ENCODE measurements at regions not wholly inside any gene's neighbourhood (a gene's known extent, or its start where the extent isn't known, plus 50 kb on each side); places are given as distances from the start of the nearest gene placed in this dataset.

DNA sequence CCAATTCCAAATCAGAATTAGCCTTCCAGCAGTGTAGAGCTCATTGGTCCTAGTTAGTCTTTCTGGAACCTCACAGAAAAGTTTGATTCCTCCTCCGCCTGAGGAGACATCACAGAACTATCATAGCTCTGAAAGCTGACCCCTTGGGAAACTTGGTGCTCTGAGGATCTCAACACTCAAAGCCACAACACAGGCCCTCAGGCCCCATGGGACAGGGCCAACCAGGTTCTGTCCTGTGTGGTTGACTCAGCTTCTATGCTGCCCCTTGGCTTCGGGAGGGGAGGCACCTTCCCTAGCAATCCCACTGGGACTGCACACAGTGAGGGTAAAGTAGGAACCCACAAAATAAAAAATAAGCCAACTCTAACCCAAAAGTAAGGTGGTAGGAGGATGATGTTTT is 237.5 kb upstream of the ECI2 start:
- TF ChIP-seq, protein P1, sequence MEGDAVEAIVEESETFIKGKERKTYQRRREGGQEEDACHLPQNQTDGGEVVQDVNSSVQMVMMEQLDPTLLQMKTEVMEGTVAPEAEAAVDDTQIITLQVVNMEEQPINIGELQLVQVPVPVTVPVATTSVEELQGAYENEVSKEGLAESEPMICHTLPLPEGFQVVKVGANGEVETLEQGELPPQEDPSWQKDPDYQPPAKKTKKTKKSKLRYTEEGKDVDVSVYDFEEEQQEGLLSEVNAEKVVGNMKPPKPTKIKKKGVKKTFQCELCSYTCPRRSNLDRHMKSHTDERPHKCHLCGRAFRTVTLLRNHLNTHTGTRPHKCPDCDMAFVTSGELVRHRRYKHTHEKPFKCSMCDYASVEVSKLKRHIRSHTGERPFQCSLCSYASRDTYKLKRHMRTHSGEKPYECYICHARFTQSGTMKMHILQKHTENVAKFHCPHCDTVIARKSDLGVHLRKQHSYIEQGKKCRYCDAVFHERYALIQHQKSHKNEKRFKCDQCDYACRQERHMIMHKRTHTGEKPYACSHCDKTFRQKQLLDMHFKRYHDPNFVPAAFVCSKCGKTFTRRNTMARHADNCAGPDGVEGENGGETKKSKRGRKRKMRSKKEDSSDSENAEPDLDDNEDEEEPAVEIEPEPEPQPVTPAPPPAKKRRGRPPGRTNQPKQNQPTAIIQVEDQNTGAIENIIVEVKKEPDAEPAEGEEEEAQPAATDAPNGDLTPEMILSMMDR (IDR thresholded peaks at IDR 0.05; ENCODE audit: insufficient read depth, low read length, severe bottlenecking), result no peak
- no peak for FAIRE-seq
- DNase-seq (ENCODE audit: low read depth), result no peak
- Histone ChIP-seq H3K27me3 (ENCODE audit: control insufficient read depth, insufficient read depth, low read length) (no peaks in the 10 kb centered on the region), H3K36me3 (ENCODE audit: control insufficient read depth, insufficient read depth, low read length) (no peaks in the 10 kb centered on the region), H3K4me3 (ENCODE audit: low read depth, low read length) (no peak overlapping the region)

DNA sequence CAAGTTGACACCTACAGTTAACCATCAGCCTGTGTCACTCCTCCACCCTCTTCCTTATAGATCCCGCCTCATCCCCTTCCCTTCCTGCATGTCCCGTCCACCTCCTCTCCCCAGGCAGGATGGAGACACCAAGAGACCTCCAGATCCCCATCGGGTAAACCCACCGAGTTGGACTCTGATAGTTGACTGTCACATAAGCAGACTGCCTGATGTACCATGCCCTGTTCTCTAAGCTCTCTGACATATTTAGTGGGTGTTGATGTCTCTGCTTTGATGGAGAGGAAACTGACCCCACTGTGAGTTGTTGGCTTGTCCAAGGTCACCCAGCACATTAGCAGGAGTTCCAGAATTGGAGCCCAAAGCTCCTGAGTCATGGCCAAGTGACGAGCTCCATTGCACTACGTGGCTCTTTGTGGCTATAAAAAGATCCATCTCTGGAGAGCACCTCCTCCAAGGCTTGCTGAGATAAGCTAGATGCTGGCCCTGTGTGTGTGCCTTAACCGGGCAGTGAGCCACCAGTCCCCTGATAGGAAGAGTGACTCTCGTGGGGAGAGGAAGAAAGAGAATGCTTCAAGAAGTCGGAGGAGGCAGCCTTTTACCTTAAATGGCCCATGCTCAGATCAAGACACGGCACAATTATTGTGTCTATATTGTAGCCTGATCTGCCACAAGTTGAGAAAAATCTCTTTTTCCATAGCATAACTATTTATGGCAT is 236.0 kb upstream of the ECI2 start:
- FAIRE-seq, result peak; percentile 72
- TF ChIP-seq, protein P1 (IDR thresholded peaks at IDR 0.05; ENCODE audit: insufficient read depth, low read length, severe bottlenecking), result no peak
- no peak overlapping the region for H3K4me3 ChIP-seq (ENCODE audit: low read depth, low read length)

DNA sequence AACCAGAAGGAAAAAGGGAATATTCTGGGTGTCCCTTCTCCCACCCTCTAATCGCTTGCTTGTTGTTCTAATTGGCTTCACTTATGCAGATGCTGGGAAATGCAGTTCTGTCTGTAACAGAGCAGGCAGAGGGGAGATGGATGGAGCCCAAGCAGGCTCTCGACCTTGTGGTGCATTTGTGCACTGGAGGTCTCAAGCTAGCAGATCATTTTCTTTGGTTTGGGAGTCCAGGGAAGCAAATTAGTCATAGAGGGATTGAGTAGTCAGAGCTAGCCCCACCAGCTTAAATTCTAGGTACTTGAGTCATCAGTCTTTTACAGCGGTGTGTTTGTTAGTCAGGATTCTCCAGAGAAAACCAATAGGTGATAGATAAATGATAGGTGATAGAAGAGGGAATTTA is 234.7 kb upstream of the ECI2 start:
- FAIRE-seq, result no peak
- Histone ChIP-seq H3K4me3 (ENCODE audit: low read depth, low read length) (no peak overlapping the region), H3K27me3 (ENCODE audit: control insufficient read depth, insufficient read depth, low read length) (no peaks in the 10 kb centered on the region), H3K36me3 (ENCODE audit: control insufficient read depth, insufficient read depth, low read length) (no peaks in the 10 kb centered on the region)
- TF ChIP-seq, protein P1 (IDR thresholded peaks at IDR 0.05; ENCODE audit: insufficient read depth, low read length, severe bottlenecking), result no peak
- peak; percentile 92 for DNase-seq (ENCODE audit: low read depth)

More for the DNA sequence above, 236.0 kb upstream of the ECI2 start:
- no peak for DNase-seq (ENCODE audit: low read depth)
- Histone ChIP-seq H3K36me3 (ENCODE audit: control insufficient read depth, insufficient read depth, low read length) (no peaks in the 10 kb centered on the region), H3K27me3 (ENCODE audit: control insufficient read depth, insufficient read depth, low read length) (no peaks in the 10 kb centered on the region)

DNA sequence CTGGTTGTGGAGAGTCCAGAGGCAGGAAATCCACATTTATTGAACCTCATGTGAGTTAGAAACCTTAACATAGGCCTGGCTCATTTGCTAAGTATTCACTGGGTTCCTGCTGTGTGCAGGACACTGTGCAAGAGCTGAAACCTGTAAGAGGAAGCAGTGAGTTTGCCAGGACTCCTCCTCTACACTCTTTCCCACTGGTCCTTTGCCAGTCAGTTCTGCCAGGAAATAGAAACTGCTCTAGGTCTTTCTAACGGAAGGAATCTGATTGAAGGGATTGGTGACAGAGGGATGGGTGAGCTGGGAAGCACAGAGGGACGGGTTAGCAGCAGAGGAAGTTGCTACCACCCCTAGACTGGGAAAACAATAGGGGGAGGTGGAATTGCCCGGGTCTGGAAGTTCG is 234.2 kb upstream of the ECI2 start:
- DNase-seq (ENCODE audit: low read depth), result no peak
- H3K36me3 ChIP-seq (ENCODE audit: control insufficient read depth, insufficient read depth, low read length), result no peaks in the 10 kb centered on the region
- TF ChIP-seq, protein P1 (IDR thresholded peaks at IDR 0.05; ENCODE audit: insufficient read depth, low read length, severe bottlenecking), result no peak
- no peak overlapping the region for H3K4me3 ChIP-seq (ENCODE audit: low read depth, low read length)
- no peak for FAIRE-seq
- H3K27me3 ChIP-seq (ENCODE audit: control insufficient read depth, insufficient read depth, low read length), result no peaks in the 10 kb centered on the region

DNA sequence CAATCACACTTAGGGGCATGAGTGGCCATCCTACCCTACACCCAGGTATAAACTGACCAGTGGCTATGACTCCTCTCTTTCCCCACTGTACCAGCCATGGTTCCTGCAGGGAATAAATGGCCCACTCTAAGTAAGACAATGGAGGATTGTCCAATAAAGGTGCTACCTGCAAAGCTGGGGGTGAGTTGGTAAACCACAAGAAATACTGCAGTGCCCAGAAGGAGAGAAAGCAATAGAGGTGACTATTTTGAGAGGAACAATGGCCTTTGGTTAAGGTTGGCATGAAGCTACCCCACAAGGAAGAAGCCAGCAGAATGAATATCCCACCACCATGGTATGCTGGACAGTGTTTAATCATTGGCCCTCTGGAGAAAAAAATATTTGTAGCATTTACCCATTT is 233.3 kb upstream of the ECI2 start:
- TF ChIP-seq, protein P1 (IDR thresholded peaks at IDR 0.05; ENCODE audit: insufficient read depth, low read length, severe bottlenecking), result no peak
- no peak for DNase-seq (ENCODE audit: low read depth)
- Histone ChIP-seq H3K36me3 (ENCODE audit: control insufficient read depth, insufficient read depth, low read length) (no peaks in the 10 kb centered on the region), H3K4me3 (ENCODE audit: low read depth, low read length) (no peak overlapping the region), H3K27me3 (ENCODE audit: control insufficient read depth, insufficient read depth, low read length) (no peaks in the 10 kb centered on the region)
- no peak for FAIRE-seq

DNA sequence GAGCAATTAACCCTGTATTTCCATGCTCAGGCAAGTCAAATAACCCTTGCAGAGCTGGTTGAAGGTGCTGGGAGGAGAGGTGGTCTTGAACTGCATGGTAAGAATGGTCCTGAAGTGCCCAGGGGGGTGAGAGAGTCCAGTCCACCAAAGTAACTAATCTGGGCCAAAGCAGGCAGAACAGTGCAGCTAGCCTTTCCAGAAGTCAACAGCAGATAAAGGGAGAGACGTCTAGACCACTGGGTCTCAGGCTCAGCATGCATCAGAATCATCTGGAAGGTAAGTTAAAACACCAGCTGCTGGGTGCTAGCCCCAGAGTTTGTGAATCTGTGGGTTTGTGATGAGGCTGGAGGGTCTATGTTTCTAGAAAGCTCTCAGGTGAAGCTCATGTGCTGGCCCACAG is 232.3 kb upstream of the ECI2 start:
- Histone ChIP-seq H3K27me3 (ENCODE audit: control insufficient read depth, insufficient read depth, low read length) (no peaks in the 10 kb centered on the region), H3K36me3 (ENCODE audit: control insufficient read depth, insufficient read depth, low read length) (no peaks in the 10 kb centered on the region), H3K4me3 (ENCODE audit: low read depth, low read length) (no peak overlapping the region)
- DNase-seq (ENCODE audit: low read depth) (no peak), FAIRE-seq (no peak)
- TF ChIP-seq, protein P1 (IDR thresholded peaks at IDR 0.05; ENCODE audit: insufficient read depth, low read length, severe bottlenecking), result no peak

Measured in bronchial epithelial cell (primary cell).